ENCODE measurements at regions not wholly inside any gene's neighbourhood (a gene's known extent, or its start where the extent isn't known, plus 50 kb on each side); places are given as distances from the start of the nearest gene placed in this dataset.

- H3K27me3 Mint-ChIP-seq = peaks cover 5% of the 10 kb centered on the region
- H3K9me3 Mint-ChIP-seq = no peaks in the 10 kb centered on the region
- H3K4me3 Mint-ChIP-seq = no peak overlapping the region
- no peaks in the 10 kb centered on the region for H3K36me3 Mint-ChIP-seq (ENCODE audit: low read depth)
- H3K27ac Mint-ChIP-seq = no peak overlapping the region
- no peaks in the 10 kb centered on the region for H3K4me1 Mint-ChIP-seq (ENCODE audit: low read depth)
Measured at GRCh38 chr4:141439223-141439622, 197.2 kb upstream of the IL15 start.

- Mint-ChIP-seq H3K27me3 (no peaks in the 10 kb centered on the region), H3K27ac (no peak overlapping the region), H3K36me3 (ENCODE audit: low read depth) (no peaks in the 10 kb centered on the region), H3K4me1 (ENCODE audit: low read depth) (no peaks in the 10 kb centered on the region), H3K4me3 (no peak overlapping the region), H3K9me3 (no peaks in the 10 kb centered on the region)
Measured at GRCh38 chr4:141447761-141448160, 188.6 kb upstream of the IL15 start.

DNA sequence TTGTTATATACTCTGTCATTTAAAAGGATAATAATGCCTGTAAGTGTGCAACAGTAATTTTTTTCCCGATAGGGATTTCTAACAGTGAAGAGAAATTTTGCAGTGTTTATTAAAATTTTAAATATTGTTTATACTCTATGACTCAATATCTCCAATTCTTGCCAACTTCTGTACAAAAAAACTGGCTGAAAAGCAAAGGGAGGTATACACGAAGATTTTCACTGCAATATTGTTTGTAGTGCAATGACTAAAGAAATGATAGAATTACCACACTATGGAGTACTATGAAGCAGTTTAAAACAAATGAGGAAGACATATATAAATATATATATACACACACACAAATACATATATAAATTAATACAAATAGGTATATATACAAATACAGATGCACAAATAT is 187.9 kb upstream of the IL15 start:
- H3K4me3 Mint-ChIP-seq = no peak overlapping the region
- H3K27me3 Mint-ChIP-seq = no peaks in the 10 kb centered on the region
- H3K27ac Mint-ChIP-seq = no peak overlapping the region
- H3K36me3 Mint-ChIP-seq (ENCODE audit: low read depth) = no peaks in the 10 kb centered on the region
- H3K9me3 Mint-ChIP-seq = no peaks in the 10 kb centered on the region
- no peaks in the 10 kb centered on the region for H3K4me1 Mint-ChIP-seq (ENCODE audit: low read depth)

- no peaks in the 10 kb centered on the region for H3K9me3 Mint-ChIP-seq
- no peaks in the 10 kb centered on the region for H3K4me1 Mint-ChIP-seq (ENCODE audit: low read depth)
- no peak overlapping the region for H3K27ac Mint-ChIP-seq
- H3K36me3 Mint-ChIP-seq (ENCODE audit: low read depth) = no peaks in the 10 kb centered on the region
- no peak overlapping the region for H3K4me3 Mint-ChIP-seq
- no peaks in the 10 kb centered on the region for H3K27me3 Mint-ChIP-seq
Measured at GRCh38 chr4:141449927-141450326, 186.5 kb upstream of the IL15 start.

DNA sequence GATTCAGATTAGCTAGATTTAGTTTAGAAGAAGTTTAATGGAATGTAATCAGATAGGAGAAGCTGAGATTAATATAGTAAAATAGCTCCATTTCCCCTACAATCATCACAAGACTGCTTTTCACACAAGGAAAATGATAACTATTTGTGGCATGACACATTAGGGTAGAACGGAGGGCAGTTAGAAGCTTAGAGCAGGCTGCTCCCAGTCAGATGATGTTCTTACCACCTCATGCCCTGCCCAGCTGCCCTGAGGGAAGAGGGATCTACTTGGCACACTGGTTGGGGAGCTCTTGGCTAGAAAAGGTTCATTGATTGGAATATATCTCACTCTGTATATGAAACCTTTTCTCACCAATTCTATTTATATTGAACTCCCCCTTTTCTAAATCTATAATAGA is 180.7 kb upstream of the IL15 start:
- Mint-ChIP-seq H3K27ac (no peak overlapping the region), H3K27me3 (no peaks in the 10 kb centered on the region), H3K9me3 (no peaks in the 10 kb centered on the region), H3K36me3 (ENCODE audit: low read depth) (no peaks in the 10 kb centered on the region), H3K4me3 (no peak overlapping the region), H3K4me1 (ENCODE audit: low read depth) (no peaks in the 10 kb centered on the region)

DNA sequence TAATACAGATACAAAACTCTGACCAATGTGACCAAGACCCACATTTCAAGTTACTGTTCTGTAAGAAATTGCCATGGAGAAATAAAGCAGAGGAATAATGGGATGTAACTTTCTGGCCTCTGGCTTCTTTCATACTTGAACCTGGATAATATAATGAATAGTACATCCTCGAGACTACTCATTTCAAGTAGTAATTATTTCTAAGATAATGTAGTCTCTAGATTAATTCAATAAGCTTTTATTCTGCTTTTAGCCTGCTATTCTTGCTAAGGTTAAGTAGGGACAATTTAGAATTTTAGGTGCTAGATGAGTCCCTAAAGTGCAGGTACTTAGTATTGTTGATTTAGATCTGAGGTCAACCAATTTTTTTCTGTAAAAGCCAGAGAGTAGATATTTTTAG is 178.7 kb upstream of the IL15 start:
- Mint-ChIP-seq H3K36me3 (ENCODE audit: low read depth) (no peaks in the 10 kb centered on the region), H3K4me3 (no peak overlapping the region), H3K27me3 (no peaks in the 10 kb centered on the region), H3K9me3 (no peaks in the 10 kb centered on the region), H3K27ac (no peak overlapping the region), H3K4me1 (ENCODE audit: low read depth) (no peaks in the 10 kb centered on the region)

- Mint-ChIP-seq H3K4me3 (no peak overlapping the region), H3K4me1 (ENCODE audit: low read depth) (no peaks in the 10 kb centered on the region), H3K27ac (no peak overlapping the region), H3K9me3 (no peaks in the 10 kb centered on the region), H3K27me3 (no peaks in the 10 kb centered on the region), H3K36me3 (ENCODE audit: low read depth) (no peaks in the 10 kb centered on the region)
Measured at GRCh38 chr4:141458501-141458900, 177.9 kb upstream of the IL15 start.

DNA sequence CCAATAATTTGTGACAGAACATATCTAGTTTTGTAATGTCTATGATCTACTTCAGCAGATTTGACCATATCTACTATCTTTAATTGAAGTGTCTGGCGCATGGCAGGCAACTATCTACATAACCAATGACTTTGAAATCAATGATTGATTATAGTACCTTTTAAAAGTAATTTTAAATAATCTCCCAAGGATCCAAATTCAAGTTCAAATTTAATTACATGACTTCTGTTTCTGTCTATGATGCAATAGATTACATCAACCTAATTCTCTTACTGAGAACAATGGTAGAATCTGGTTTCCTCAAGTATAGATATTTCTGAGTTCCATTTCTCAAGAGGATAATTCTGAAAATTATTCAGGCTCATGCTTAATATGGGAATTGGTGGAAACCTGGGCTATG is 177.4 kb upstream of the IL15 start:
- H3K4me1 Mint-ChIP-seq (ENCODE audit: low read depth) = no peaks in the 10 kb centered on the region
- H3K27ac Mint-ChIP-seq = no peak overlapping the region
- no peaks in the 10 kb centered on the region for H3K36me3 Mint-ChIP-seq (ENCODE audit: low read depth)
- H3K9me3 Mint-ChIP-seq = no peaks in the 10 kb centered on the region
- no peaks in the 10 kb centered on the region for H3K27me3 Mint-ChIP-seq
- H3K4me3 Mint-ChIP-seq = no peak overlapping the region

GRCh38 chr4:141462361-141462760 is 174.0 kb upstream of the IL15 start:
- Mint-ChIP-seq H3K4me1 (ENCODE audit: low read depth) (no peaks in the 10 kb centered on the region), H3K27me3 (no peaks in the 10 kb centered on the region), H3K27ac (no peak overlapping the region), H3K9me3 (no peaks in the 10 kb centered on the region), H3K36me3 (ENCODE audit: low read depth) (no peaks in the 10 kb centered on the region), H3K4me3 (no peak overlapping the region)

GRCh38 chr4:141463678-141464077 is 172.7 kb upstream of the IL15 start:
- H3K36me3 Mint-ChIP-seq (ENCODE audit: low read depth) = no peaks in the 10 kb centered on the region
- H3K27me3 Mint-ChIP-seq = no peaks in the 10 kb centered on the region
- no peak overlapping the region for H3K27ac Mint-ChIP-seq
- no peaks in the 10 kb centered on the region for H3K4me1 Mint-ChIP-seq (ENCODE audit: low read depth)
- H3K4me3 Mint-ChIP-seq = no peak overlapping the region
- no peaks in the 10 kb centered on the region for H3K9me3 Mint-ChIP-seq

- Mint-ChIP-seq H3K27me3 (no peaks in the 10 kb centered on the region), H3K9me3 (no peaks in the 10 kb centered on the region), H3K36me3 (ENCODE audit: low read depth) (no peaks in the 10 kb centered on the region), H3K4me3 (no peak overlapping the region), H3K27ac (no peak overlapping the region), H3K4me1 (ENCODE audit: low read depth) (no peaks in the 10 kb centered on the region)
Measured at GRCh38 chr4:141464366-141464765, 172.0 kb upstream of the IL15 start.

GRCh38 chr4:141465171-141465570 is 171.2 kb upstream of the IL15 start:
- H3K36me3 Mint-ChIP-seq (ENCODE audit: low read depth) = no peaks in the 10 kb centered on the region
- no peak overlapping the region for H3K4me3 Mint-ChIP-seq
- no peak overlapping the region for H3K27ac Mint-ChIP-seq
- no peaks in the 10 kb centered on the region for H3K27me3 Mint-ChIP-seq
- no peaks in the 10 kb centered on the region for H3K4me1 Mint-ChIP-seq (ENCODE audit: low read depth)
- no peaks in the 10 kb centered on the region for H3K9me3 Mint-ChIP-seq

DNA sequence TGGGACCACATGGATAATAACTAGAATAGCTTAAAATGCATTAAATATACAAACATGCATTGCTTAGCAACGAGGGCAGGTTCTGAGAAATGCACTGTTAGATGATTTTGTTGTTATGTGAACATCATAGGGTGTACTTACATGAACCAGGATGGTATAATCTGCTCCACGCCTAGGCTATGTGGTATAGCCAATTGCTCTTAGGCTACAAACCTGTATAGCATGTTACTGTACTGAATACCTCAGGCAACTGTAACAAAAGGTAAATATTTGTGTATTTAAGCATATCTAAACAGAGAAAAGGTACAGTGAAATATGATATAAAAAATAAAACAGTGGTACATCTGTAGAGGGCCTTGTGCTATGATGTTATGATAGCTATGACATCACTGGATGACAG is 169.2 kb upstream of the IL15 start:
- Mint-ChIP-seq H3K27me3 (no peaks in the 10 kb centered on the region), H3K4me3 (no peak overlapping the region), H3K27ac (no peak overlapping the region), H3K4me1 (ENCODE audit: low read depth) (no peaks in the 10 kb centered on the region), H3K36me3 (ENCODE audit: low read depth) (no peaks in the 10 kb centered on the region), H3K9me3 (no peaks in the 10 kb centered on the region)

DNA sequence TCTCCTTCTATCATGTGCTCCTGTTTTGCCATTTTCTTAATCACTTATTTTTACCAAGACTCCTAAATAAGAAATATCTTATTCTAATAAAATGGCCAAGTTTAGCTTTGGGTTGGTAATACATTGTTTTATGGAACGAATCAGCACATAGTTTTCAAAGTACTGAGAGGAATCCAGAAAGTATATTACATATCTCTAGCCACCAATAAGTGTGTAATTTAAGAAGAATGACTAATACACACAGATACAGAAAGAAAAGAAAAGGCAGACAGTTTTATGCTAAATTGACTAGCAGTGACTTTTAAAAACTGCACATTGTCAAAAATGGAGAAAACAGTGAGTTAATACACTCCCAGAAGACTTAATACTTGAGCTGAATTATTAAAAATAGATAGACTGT is 167.0 kb upstream of the IL15 start:
- Mint-ChIP-seq H3K36me3 (ENCODE audit: low read depth) (no peaks in the 10 kb centered on the region), H3K9me3 (no peaks in the 10 kb centered on the region), H3K4me3 (no peak overlapping the region), H3K27ac (no peak overlapping the region), H3K4me1 (ENCODE audit: low read depth) (no peaks in the 10 kb centered on the region), H3K27me3 (no peaks in the 10 kb centered on the region)

DNA sequence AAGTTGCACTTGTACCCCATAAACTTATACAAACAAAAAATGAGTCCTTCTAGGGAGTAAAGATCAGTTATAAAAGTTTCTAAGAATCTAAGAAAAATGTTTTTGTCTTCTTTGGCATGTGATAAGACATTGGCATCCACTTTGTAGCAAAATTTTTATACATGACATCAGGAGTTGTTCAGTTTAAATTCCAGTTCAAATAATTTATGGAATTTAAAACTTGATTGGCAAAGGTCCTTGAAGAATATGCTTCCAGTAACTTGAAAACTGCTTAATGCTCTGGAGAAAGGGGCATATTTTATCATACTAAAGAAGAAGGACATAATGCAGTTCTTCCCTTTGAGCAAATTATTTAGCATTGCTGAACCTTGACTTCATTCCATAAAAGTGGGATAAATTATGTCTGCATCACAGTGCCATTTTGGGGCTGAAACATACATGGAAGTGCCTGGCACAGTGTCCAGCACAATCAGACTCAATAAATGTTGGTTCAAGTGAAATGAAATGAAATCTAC is 163.3 kb upstream of the IL15 start:
- Mint-ChIP-seq H3K4me3 (no peak overlapping the region), H3K36me3 (ENCODE audit: low read depth) (no peaks in the 10 kb centered on the region), H3K9me3 (no peaks in the 10 kb centered on the region), H3K4me1 (ENCODE audit: low read depth) (no peaks in the 10 kb centered on the region), H3K27ac (no peak overlapping the region), H3K27me3 (no peaks in the 10 kb centered on the region)

DNA sequence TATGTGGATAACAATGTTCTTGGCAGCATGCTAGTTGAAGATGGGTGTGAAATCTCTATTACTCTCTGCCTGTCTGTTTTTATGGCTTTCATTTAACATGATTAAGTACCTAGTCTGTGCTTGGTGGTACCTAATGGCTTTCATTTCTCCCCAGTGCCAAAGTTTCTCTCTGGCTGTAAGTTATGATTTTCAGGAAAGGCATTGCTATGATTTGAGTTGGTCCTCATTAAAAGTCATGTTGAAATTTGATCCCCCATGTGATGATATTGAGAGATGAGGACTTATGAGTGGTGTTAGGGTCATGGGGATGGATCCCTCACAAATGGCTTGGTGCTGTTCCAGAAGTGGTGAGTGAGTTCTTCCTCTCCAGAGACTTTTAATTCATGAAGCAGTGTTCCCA is 162.4 kb upstream of the IL15 start:
- Mint-ChIP-seq H3K9me3 (no peaks in the 10 kb centered on the region), H3K4me1 (ENCODE audit: low read depth) (no peaks in the 10 kb centered on the region), H3K4me3 (no peak overlapping the region), H3K27me3 (no peaks in the 10 kb centered on the region), H3K27ac (no peak overlapping the region), H3K36me3 (ENCODE audit: low read depth) (no peaks in the 10 kb centered on the region)

DNA sequence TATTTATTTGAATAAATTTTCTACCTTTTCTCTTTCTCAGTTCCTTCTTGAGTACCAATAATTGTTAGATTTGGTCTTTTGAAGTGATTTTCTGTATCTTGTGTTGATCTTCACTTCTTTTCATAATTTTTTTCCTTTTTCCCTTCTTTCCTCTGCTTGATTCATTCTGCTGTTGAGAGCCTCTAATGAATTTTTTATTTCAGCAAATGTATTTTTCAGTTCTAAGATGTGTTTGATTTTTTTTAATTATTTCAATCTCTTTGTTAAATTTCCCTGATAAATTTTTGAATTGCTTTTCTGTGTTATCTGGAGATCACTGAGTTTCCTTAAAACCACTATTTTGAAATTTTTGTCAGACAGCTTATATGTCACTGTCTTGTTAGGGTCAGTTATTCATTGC is 155.4 kb upstream of the IL15 start:
- Mint-ChIP-seq H3K9me3 (peaks cover 30% of the 10 kb centered on the region), H3K27ac (no peak overlapping the region), H3K36me3 (ENCODE audit: low read depth) (no peaks in the 10 kb centered on the region), H3K27me3 (no peaks in the 10 kb centered on the region), H3K4me1 (ENCODE audit: low read depth) (no peaks in the 10 kb centered on the region), H3K4me3 (no peak overlapping the region)
